ENCODE measurements at regions not wholly inside any gene's neighbourhood (a gene's known extent, or its start where the extent isn't known, plus 50 kb on each side); places are given as distances from the start of the nearest gene placed in this dataset.

DNA sequence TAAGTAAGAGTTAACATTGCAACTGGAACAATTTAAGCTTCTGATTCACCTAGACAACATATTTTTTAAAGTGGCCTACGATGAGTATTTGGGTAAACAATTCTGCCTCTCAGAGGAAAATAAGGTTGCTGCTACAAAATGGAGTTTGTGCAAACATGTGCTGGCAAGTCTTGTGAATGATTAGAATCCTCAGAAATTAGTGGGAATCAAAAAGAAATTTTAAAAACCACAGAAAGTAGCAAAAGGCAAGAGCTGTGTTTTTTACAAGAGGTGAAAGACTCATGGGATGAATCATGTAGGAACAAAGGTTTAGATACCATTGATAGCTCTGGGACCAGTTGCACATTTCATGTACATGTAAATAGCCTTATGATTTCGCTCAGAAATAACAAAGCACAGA, 561.6 kb downstream of the TAF11L14 start (continued):
- TF ChIP-seq DR1 (CRISPR knock-in tag; IDR thresholded peaks at IDR 0.05), result no peak
- TF ChIP-seq NR1H2 (CRISPR knock-in tag; IDR thresholded peaks at IDR 0.05; ENCODE audit: borderline replicate concordance, low read depth), result no peak

DNA sequence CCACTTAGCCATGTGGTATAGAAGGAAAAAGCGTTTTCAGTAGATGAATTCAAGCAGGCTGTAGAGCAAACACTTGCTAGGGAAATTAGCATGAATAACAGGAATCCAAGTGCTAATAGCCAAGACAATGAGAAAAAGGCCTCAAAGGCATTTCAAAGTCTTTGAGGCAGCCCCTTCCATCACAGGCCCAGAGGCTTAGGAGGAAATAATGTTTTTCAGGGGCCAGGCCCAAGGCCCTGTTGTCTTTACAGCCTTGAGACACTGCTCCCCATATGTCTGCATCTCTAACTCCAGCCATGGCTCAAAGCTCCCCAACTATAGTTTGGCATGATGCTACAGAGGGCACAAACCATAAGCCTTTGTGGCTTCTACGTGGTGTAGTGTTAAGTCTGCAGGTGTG, 563.5 kb downstream of the TAF11L14 start:
- peaks cover 88% of the 10 kb centered on the region for H3K9me3 ChIP-seq (ENCODE audit: low read length)
- ATAC-seq (no peak), DNase-seq (ENCODE audit: low spot score) (no peak), FAIRE-seq (no peak)
- H3K4me1 ChIP-seq (ENCODE audit: insufficient read depth, low read length), result no peaks in the 10 kb centered on the region
- H3K4me2 ChIP-seq (ENCODE audit: low read depth, low read length), result no peak overlapping the region
- H4K20me1 ChIP-seq (ENCODE audit: insufficient read depth, low read length), result no peaks in the 10 kb centered on the region
- no peaks in the 10 kb centered on the region for H3K36me3 ChIP-seq (replicated peaks in 1 of 2; ENCODE audit: control insufficient read depth in 1 of 2, insufficient read depth in 2 of 2, low read length in 2 of 2)
- ChIA-PET CTCF (ENCODE audit: low intra/inter-chr PET ratio, low total read pairs) (no interaction called here), POLR2A (no interaction called here)
- no peak overlapping the region for H3K27ac ChIP-seq (ENCODE audit: extremely low read length, insufficient read depth, low read length)
- in situ Hi-C loops (cut with HindIII; ENCODE audit: extremely low pct_ligation_motif_present, low pct_unique_long_range_greater_than_20kb) (no loop called here), intact Hi-C loops (cut with micrococcal nuclease; ENCODE audit: unreplicated experiment) (no loop called here)
- no TSS peak for BruUV-seq (replicated peaks)
- H3K4me3 ChIP-seq (replicated peaks in 1 of 3; ENCODE audit: insufficient read depth in 1 of 3, low read depth in 2 of 3, low read length in 3 of 3), result no peak overlapping the region
- H2AFZ ChIP-seq (ENCODE audit: low read length), result no peak overlapping the region
- H3K79me2 ChIP-seq (ENCODE audit: insufficient read depth, low read length), result no peaks in the 10 kb centered on the region
- WGBS (ENCODE audit: low lambda C conversion rate), result 6% methylated on average over 2 of the region's 2 CpGs
- no peaks in the 10 kb centered on the region for H3K27me3 ChIP-seq (ENCODE audit: control insufficient read depth in 1 of 2, insufficient read depth in 2 of 2, low read length in 2 of 2)
- no peak overlapping the region for H3K9ac ChIP-seq (ENCODE audit: insufficient read depth, low read depth, low read length)
- TF ChIP-seq, protein P1, sequence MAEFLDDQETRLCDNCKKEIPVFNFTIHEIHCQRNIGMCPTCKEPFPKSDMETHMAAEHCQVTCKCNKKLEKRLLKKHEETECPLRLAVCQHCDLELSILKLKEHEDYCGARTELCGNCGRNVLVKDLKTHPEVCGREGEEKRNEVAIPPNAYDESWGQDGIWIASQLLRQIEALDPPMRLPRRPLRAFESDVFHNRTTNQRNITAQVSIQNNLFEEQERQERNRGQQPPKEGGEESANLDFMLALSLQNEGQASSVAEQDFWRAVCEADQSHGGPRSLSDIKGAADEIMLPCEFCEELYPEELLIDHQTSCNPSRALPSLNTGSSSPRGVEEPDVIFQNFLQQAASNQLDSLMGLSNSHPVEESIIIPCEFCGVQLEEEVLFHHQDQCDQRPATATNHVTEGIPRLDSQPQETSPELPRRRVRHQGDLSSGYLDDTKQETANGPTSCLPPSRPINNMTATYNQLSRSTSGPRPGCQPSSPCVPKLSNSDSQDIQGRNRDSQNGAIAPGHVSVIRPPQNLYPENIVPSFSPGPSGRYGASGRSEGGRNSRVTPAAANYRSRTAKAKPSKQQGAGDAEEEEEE (CRISPR knock-in tag; IDR thresholded peaks at IDR 0.05; ENCODE audit: borderline replicate concordance), result no peak
- TF ChIP-seq, protein P2, sequence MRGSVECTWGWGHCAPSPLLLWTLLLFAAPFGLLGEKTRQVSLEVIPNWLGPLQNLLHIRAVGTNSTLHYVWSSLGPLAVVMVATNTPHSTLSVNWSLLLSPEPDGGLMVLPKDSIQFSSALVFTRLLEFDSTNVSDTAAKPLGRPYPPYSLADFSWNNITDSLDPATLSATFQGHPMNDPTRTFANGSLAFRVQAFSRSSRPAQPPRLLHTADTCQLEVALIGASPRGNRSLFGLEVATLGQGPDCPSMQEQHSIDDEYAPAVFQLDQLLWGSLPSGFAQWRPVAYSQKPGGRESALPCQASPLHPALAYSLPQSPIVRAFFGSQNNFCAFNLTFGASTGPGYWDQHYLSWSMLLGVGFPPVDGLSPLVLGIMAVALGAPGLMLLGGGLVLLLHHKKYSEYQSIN (CRISPR knock-in tag; IDR thresholded peaks at IDR 0.05; ENCODE audit: borderline replicate concordance), result no peak
- TF ChIP-seq DNMT3B (CRISPR knock-in tag; conservative IDR thresholded peaks at IDR 0.05), result no peak
- TF ChIP-seq ATAD3A (CRISPR knock-in tag; IDR thresholded peaks at IDR 0.05), result no peak
- TF ChIP-seq ATM (IDR thresholded peaks at IDR 0.05; ENCODE audit: borderline replicate concordance), result no peak
- TF ChIP-seq, protein P3, sequence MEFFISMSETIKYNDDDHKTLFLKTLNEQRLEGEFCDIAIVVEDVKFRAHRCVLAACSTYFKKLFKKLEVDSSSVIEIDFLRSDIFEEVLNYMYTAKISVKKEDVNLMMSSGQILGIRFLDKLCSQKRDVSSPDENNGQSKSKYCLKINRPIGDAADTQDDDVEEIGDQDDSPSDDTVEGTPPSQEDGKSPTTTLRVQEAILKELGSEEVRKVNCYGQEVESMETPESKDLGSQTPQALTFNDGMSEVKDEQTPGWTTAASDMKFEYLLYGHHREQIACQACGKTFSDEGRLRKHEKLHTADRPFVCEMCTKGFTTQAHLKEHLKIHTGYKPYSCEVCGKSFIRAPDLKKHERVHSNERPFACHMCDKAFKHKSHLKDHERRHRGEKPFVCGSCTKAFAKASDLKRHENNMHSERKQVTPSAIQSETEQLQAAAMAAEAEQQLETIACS (CRISPR knock-in tag; IDR thresholded peaks at IDR 0.05), result no peak
- TF ChIP-seq, protein P4, sequence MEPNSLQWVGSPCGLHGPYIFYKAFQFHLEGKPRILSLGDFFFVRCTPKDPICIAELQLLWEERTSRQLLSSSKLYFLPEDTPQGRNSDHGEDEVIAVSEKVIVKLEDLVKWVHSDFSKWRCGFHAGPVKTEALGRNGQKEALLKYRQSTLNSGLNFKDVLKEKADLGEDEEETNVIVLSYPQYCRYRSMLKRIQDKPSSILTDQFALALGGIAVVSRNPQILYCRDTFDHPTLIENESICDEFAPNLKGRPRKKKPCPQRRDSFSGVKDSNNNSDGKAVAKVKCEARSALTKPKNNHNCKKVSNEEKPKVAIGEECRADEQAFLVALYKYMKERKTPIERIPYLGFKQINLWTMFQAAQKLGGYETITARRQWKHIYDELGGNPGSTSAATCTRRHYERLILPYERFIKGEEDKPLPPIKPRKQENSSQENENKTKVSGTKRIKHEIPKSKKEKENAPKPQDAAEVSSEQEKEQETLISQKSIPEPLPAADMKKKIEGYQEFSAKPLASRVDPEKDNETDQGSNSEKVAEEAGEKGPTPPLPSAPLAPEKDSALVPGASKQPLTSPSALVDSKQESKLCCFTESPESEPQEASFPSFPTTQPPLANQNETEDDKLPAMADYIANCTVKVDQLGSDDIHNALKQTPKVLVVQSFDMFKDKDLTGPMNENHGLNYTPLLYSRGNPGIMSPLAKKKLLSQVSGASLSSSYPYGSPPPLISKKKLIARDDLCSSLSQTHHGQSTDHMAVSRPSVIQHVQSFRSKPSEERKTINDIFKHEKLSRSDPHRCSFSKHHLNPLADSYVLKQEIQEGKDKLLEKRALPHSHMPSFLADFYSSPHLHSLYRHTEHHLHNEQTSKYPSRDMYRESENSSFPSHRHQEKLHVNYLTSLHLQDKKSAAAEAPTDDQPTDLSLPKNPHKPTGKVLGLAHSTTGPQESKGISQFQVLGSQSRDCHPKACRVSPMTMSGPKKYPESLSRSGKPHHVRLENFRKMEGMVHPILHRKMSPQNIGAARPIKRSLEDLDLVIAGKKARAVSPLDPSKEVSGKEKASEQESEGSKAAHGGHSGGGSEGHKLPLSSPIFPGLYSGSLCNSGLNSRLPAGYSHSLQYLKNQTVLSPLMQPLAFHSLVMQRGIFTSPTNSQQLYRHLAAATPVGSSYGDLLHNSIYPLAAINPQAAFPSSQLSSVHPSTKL (CRISPR knock-in tag; IDR thresholded peaks at IDR 0.05), result no peak
- TF ChIP-seq, protein P5, sequence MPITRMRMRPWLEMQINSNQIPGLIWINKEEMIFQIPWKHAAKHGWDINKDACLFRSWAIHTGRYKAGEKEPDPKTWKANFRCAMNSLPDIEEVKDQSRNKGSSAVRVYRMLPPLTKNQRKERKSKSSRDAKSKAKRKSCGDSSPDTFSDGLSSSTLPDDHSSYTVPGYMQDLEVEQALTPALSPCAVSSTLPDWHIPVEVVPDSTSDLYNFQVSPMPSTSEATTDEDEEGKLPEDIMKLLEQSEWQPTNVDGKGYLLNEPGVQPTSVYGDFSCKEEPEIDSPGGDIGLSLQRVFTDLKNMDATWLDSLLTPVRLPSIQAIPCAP (CRISPR knock-in tag; IDR thresholded peaks at IDR 0.05; ENCODE audit: low read depth), result no peak
- no peak for TF ChIP-seq GATA4 (IDR thresholded peaks at IDR 0.05; ENCODE audit: borderline replicate concordance, low read depth)

All from HepG2 (cell line).